Activated T-cell treated with anti-CD3 and anti-CD28 coated beads, Interleukin-2, amount 50 U/mL, for 4 hours (primary cell): ENCODE measurements at regions not wholly inside any gene's neighbourhood (a gene's known extent, or its start where the extent isn't known, plus 50 kb on each side); places are given as distances from the start of the nearest gene placed in this dataset.
"Not testable (repeated sequence)": the region's sequence is repeated elsewhere in the genome, so short reads cannot be mapped to it uniquely, and the experiment has no call there.

Source experiments
- ATAC-seq, 2 donors: fragments of 200-7000 bp; cut with Tn5 transposase; one replicate each; pipeline ENCODE4 v1.10.0; 2021
- DNase-seq: peaks from one replicate; pipeline ENCODE4 v3.0.0-alpha.2; 2020
- H3K27me3 Mint-ChIP-seq: one replicate; pipeline ENCODE4 v1.8.0; 2021; ENCODE audit warnings: low read depth, mixed read lengths
- H3K36me3 Mint-ChIP-seq: one replicate; pipeline ENCODE4 v1.8.0; 2022; ENCODE audit warnings: mixed read lengths; ENCODE audit not compliant: insufficient read depth
- H3K4me1 Mint-ChIP-seq: one replicate; pipeline ENCODE4 v1.8.0; 2021; ENCODE audit warnings: low read depth, mixed read lengths
- H3K4me3 Mint-ChIP-seq: one replicate; pipeline ENCODE4 v1.8.0; 2021; ENCODE audit warnings: mild to moderate bottlenecking, moderate library complexity, mixed read lengths
- H3K9me3 Mint-ChIP-seq: one replicate; pipeline ENCODE4 v1.8.0; 2021; ENCODE audit warnings: mixed read lengths

- H3K4me1 Mint-ChIP-seq, result not testable (repeated sequence)
Observed at GRCh38 chr15:20003471-20003870, 538.1 kb downstream of the GOLGA6L6 start.

GRCh38 chr15:20002560-20002959 is 539.0 kb downstream of the GOLGA6L6 start:
- ATAC-seq, H3K27me3 Mint-ChIP-seq, H3K4me3 Mint-ChIP-seq, H3K9me3 Mint-ChIP-seq, H3K4me1 Mint-ChIP-seq, DNase-seq, H3K36me3 Mint-ChIP-seq: not testable (repeated sequence)

More at GRCh38 chr15:20003471-20003870, 538.1 kb downstream of the GOLGA6L6 start:
- not testable (repeated sequence) for H3K36me3 Mint-ChIP-seq, H3K27me3 Mint-ChIP-seq, ATAC-seq, H3K4me3 Mint-ChIP-seq, DNase-seq, H3K9me3 Mint-ChIP-seq

GRCh38 chr15:19996574-19997194 is 544.9 kb downstream of the GOLGA6L6 start:
- H3K4me3 Mint-ChIP-seq, H3K27me3 Mint-ChIP-seq: not testable (repeated sequence)

GRCh38 chr15:19995296-19995695 is 546.3 kb downstream of the GOLGA6L6 start:
- not testable (repeated sequence) for ATAC-seq, H3K27me3 Mint-ChIP-seq, H3K4me1 Mint-ChIP-seq, DNase-seq, H3K36me3 Mint-ChIP-seq, H3K4me3 Mint-ChIP-seq
- peaks cover 12% of the 10 kb centered on the region for H3K9me3 Mint-ChIP-seq

More at GRCh38 chr15:19996574-19997194, 544.9 kb downstream of the GOLGA6L6 start:
- not testable (repeated sequence) for H3K4me1 Mint-ChIP-seq, ATAC-seq, H3K36me3 Mint-ChIP-seq, DNase-seq, H3K9me3 Mint-ChIP-seq

- ATAC-seq, result no peak
- no peak for DNase-seq
- Mint-ChIP-seq H3K27me3 (no peaks in the 10 kb centered on the region), H3K4me1 (no peaks in the 10 kb centered on the region), H3K36me3 (no peaks in the 10 kb centered on the region), H3K4me3 (no peak overlapping the region), H3K9me3 (peaks cover 18% of the 10 kb centered on the region)
Observed at GRCh38 chr15:19992428-19992827, 549.2 kb downstream of the GOLGA6L6 start.

- Mint-ChIP-seq H3K4me3 (no peak overlapping the region), H3K36me3 (no peaks in the 10 kb centered on the region), H3K27me3 (no peaks in the 10 kb centered on the region), H3K4me1 (no peaks in the 10 kb centered on the region), H3K9me3 (peaks cover 21% of the 10 kb centered on the region)
- ATAC-seq, result no peak
- no peak for DNase-seq
Observed at GRCh38 chr15:19988094-19988660, 553.4 kb downstream of the GOLGA6L6 start.

GRCh38 chr15:19987389-19988048 is 554.1 kb downstream of the GOLGA6L6 start:
- no peaks in the 10 kb centered on the region for H3K36me3 Mint-ChIP-seq

GRCh38 chr15:19984101-19984500 is 557.5 kb downstream of the GOLGA6L6 start:
- Mint-ChIP-seq H3K27me3 (no peaks in the 10 kb centered on the region), H3K36me3 (no peaks in the 10 kb centered on the region), H3K4me3 (no peak overlapping the region), H3K9me3 (peaks cover 8% of the 10 kb centered on the region), H3K4me1 (no peaks in the 10 kb centered on the region)
- ATAC-seq (no peak), DNase-seq (no peak)

More at GRCh38 chr15:19987389-19988048, 554.1 kb downstream of the GOLGA6L6 start:
- ATAC-seq, result no peak
- H3K9me3 Mint-ChIP-seq, result peaks cover 21% of the 10 kb centered on the region
- H3K4me3 Mint-ChIP-seq, result no peak overlapping the region
- no peaks in the 10 kb centered on the region for H3K4me1 Mint-ChIP-seq
- DNase-seq, result no peak
- H3K27me3 Mint-ChIP-seq, result no peaks in the 10 kb centered on the region

GRCh38 chr15:19974998-19975397 is 566.6 kb downstream of the GOLGA6L6 start:
- Mint-ChIP-seq H3K9me3 (peaks cover 9% of the 10 kb centered on the region), H3K4me1 (no peaks in the 10 kb centered on the region), H3K36me3 (no peaks in the 10 kb centered on the region), H3K4me3 (no peak overlapping the region), H3K27me3 (no peaks in the 10 kb centered on the region)
- ATAC-seq, result no peak
- DNase-seq, result no peak

- peaks cover 9% of the 10 kb centered on the region for H3K9me3 Mint-ChIP-seq
- no peaks in the 10 kb centered on the region for H3K36me3 Mint-ChIP-seq
- H3K4me1 Mint-ChIP-seq, result no peaks in the 10 kb centered on the region
- ATAC-seq, result no peak
- no peak overlapping the region for H3K4me3 Mint-ChIP-seq
- DNase-seq, result no peak
- H3K27me3 Mint-ChIP-seq, result no peaks in the 10 kb centered on the region
Observed at GRCh38 chr15:19973718-19974117, 567.9 kb downstream of the GOLGA6L6 start.

GRCh38 chr15:19972582-19972981 is 569.0 kb downstream of the GOLGA6L6 start:
- H3K36me3 Mint-ChIP-seq, H3K4me3 Mint-ChIP-seq, H3K4me1 Mint-ChIP-seq, ATAC-seq, H3K27me3 Mint-ChIP-seq, DNase-seq: not testable (repeated sequence)
- H3K9me3 Mint-ChIP-seq, result peaks cover 14% of the 10 kb centered on the region

GRCh38 chr15:19965574-19965973 is 576.0 kb downstream of the GOLGA6L6 start:
- H3K4me3 Mint-ChIP-seq, H3K36me3 Mint-ChIP-seq, H3K4me1 Mint-ChIP-seq, DNase-seq, ATAC-seq, H3K27me3 Mint-ChIP-seq: not testable (repeated sequence)
- peaks cover 15% of the 10 kb centered on the region for H3K9me3 Mint-ChIP-seq

- ATAC-seq, H3K36me3 Mint-ChIP-seq, H3K4me3 Mint-ChIP-seq, H3K4me1 Mint-ChIP-seq, DNase-seq, H3K27me3 Mint-ChIP-seq: not testable (repeated sequence)
- H3K9me3 Mint-ChIP-seq, result peaks cover 15% of the 10 kb centered on the region
Observed at GRCh38 chr15:19964480-19964879, 577.1 kb downstream of the GOLGA6L6 start.

- Mint-ChIP-seq H3K4me3 (no peak overlapping the region), H3K27me3 (no peaks in the 10 kb centered on the region), H3K36me3 (no peaks in the 10 kb centered on the region), H3K9me3 (peaks cover 4% of the 10 kb centered on the region), H3K4me1 (no peaks in the 10 kb centered on the region)
- ATAC-seq, result no peak
- no peak for DNase-seq
Observed at GRCh38 chr15:19956124-19956796, 585.3 kb downstream of the GOLGA6L6 start.
